HUES48 (cell line): ENCODE measurements at regions not wholly inside any gene's neighbourhood (a gene's known extent, or its start where the extent isn't known, plus 50 kb on each side); places are given as distances from the start of the nearest gene placed in this dataset.
"Not testable (repeated sequence)": the region's sequence is repeated elsewhere in the genome, so short reads cannot be mapped to it uniquely, and the experiment has no call there.

Source experiments
- H3K27ac ChIP-seq: one replicate; pipeline ENCODE4 v1.7.0; 2013; ENCODE audit warnings: low read depth, low read length, inconsistent platforms
- H3K27me3 ChIP-seq: 2 replicates; pipeline ENCODE4 v1.6.1; 2013; ENCODE audit warnings: mild to moderate bottlenecking, low read length; ENCODE audit not compliant: control insufficient read depth, insufficient read depth
- H3K36me3 ChIP-seq: 2 replicates; pipeline ENCODE4 v1.6.1; 2013; ENCODE audit warnings: low read length; ENCODE audit not compliant: control insufficient read depth, insufficient read depth
- H3K4me1 ChIP-seq: 2 replicates; pipeline ENCODE4 v1.6.1; 2013; ENCODE audit warnings: mild to moderate bottlenecking, low read length; ENCODE audit not compliant: control insufficient read depth, insufficient read depth
- H3K4me3 ChIP-seq: 2 replicates; pipeline ENCODE4 v1.5.1; 2013; ENCODE audit warnings: mild to moderate bottlenecking, low read depth, low read length
- H3K9ac ChIP-seq: 2 replicates; pipeline ENCODE4 v1.6.1; 2013; ENCODE audit warnings: mild to moderate bottlenecking, low read depth, low read length, moderate library complexity
- H3K9me3 ChIP-seq: 2 replicates; pipeline ENCODE4 v1.6.1; 2013; ENCODE audit warnings: low read length; ENCODE audit not compliant: control insufficient read depth, insufficient read depth

- no peaks in the 10 kb centered on the region for H3K4me1 ChIP-seq
- no peaks in the 10 kb centered on the region for H3K27me3 ChIP-seq
- no peaks in the 10 kb centered on the region for H3K36me3 ChIP-seq
These were observed 1702.9 kb upstream of the B3GALT2 start for GRCh38 chr1:194889310-194889709.

DNA sequence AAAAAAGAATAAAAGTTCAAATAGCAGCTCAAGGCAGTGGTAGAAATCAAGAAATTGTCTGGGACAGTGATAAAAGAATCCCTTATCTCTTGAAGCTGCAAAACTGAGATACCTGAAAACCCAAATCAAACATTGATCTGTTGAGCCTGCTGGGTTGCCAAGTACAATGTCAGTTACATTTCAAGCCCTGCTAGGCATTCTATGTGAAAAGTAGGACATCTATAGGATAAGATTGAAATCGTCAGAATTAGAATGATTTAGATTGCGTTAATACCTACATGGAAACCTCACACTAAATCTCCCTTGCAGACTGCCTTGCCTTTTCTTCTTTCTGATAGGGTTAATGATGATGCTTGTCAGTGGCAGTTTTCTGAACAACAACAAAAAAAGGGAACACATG is 1684.4 kb upstream of the B3GALT2 start:
- H3K9ac ChIP-seq, result no peak overlapping the region
- H3K27me3 ChIP-seq, result no peaks in the 10 kb centered on the region
- H3K36me3 ChIP-seq, result no peaks in the 10 kb centered on the region
- no peaks in the 10 kb centered on the region for H3K9me3 ChIP-seq
- no peaks in the 10 kb centered on the region for H3K4me1 ChIP-seq
- no peak overlapping the region for H3K4me3 ChIP-seq
- no peak overlapping the region for H3K27ac ChIP-seq

More at GRCh38 chr1:194889310-194889709, 1702.9 kb upstream of the B3GALT2 start:
- 0 out of 2 replicates have a peak, but pooled peaks cover 3% of the 10 kb centered on the region for H3K9me3 ChIP-seq
- no peak overlapping the region for H3K9ac ChIP-seq
- no peak overlapping the region for H3K27ac ChIP-seq
- H3K4me3 ChIP-seq, result no peak overlapping the region

GRCh38 chr1:194866153-194866552 is 1679.7 kb upstream of the B3GALT2 start:
- H3K4me1 ChIP-seq, result no peaks in the 10 kb centered on the region
- H3K4me3 ChIP-seq, result no peak overlapping the region

GRCh38 chr1:194865383-194865782 is 1679.0 kb upstream of the B3GALT2 start:
- H3K36me3 ChIP-seq, result no peaks in the 10 kb centered on the region
- H3K9me3 ChIP-seq, result no peaks in the 10 kb centered on the region
- no peak overlapping the region for H3K27ac ChIP-seq
- H3K4me3 ChIP-seq, result no peak overlapping the region
- H3K9ac ChIP-seq, result no peak overlapping the region
- H3K27me3 ChIP-seq, result no peaks in the 10 kb centered on the region
- no peaks in the 10 kb centered on the region for H3K4me1 ChIP-seq

More at GRCh38 chr1:194866153-194866552, 1679.7 kb upstream of the B3GALT2 start:
- Histone ChIP-seq H3K27me3 (no peaks in the 10 kb centered on the region), H3K27ac (no peak overlapping the region), H3K36me3 (no peaks in the 10 kb centered on the region), H3K9ac (no peak overlapping the region), H3K9me3 (no peaks in the 10 kb centered on the region)

- Histone ChIP-seq H3K36me3 (no peaks in the 10 kb centered on the region), H3K27me3 (no peaks in the 10 kb centered on the region), H3K4me3 (no peak overlapping the region), H3K27ac (no peak overlapping the region), H3K9ac (no peak overlapping the region), H3K9me3 (no peaks in the 10 kb centered on the region), H3K4me1 (no peaks in the 10 kb centered on the region)
These were observed 1675.7 kb upstream of the B3GALT2 start for GRCh38 chr1:194862129-194862528.

- no peak overlapping the region for H3K4me3 ChIP-seq
- no peaks in the 10 kb centered on the region for H3K9me3 ChIP-seq
- H3K36me3 ChIP-seq, result no peaks in the 10 kb centered on the region
- H3K4me1 ChIP-seq, result no peaks in the 10 kb centered on the region
- no peak overlapping the region for H3K27ac ChIP-seq
- H3K9ac ChIP-seq, result no peak overlapping the region
- no peaks in the 10 kb centered on the region for H3K27me3 ChIP-seq
These were observed 1674.1 kb upstream of the B3GALT2 start for GRCh38 chr1:194860248-194861201.

DNA sequence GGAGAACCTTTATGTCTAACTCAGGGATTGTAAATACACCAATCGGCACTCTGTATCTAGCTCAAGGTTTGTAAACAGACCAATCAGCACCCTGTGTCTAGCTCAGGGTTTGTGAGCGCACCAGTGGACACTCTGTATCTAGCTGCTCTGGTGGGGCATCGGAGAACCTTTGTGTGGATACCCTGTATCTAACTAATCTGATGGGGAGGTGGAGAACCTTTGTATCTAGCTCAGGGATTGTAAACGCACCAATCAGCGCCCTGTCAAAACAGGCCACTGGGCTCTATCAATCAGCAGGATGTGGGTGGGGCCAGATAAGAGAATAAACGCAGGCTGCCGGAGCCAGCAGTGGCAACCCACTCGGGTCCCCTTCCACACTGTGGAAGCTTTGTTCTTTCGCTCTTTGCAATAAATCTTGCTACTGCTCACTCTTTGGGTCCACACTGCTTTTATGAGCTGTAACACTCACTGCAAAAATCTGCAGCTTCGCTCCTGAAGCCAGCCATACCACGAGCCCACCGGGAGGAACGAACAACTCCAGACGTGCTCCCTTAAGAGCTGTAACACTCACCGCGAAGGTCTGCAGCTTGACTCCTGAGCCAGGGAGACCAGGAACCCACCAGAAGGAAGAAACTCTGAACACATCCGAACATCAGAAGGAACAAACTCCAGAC is 1673.2 kb upstream of the B3GALT2 start:
- H3K27ac ChIP-seq, H3K36me3 ChIP-seq, H3K27me3 ChIP-seq, H3K4me1 ChIP-seq, H3K9me3 ChIP-seq, H3K9ac ChIP-seq, H3K4me3 ChIP-seq: not testable (repeated sequence)

DNA sequence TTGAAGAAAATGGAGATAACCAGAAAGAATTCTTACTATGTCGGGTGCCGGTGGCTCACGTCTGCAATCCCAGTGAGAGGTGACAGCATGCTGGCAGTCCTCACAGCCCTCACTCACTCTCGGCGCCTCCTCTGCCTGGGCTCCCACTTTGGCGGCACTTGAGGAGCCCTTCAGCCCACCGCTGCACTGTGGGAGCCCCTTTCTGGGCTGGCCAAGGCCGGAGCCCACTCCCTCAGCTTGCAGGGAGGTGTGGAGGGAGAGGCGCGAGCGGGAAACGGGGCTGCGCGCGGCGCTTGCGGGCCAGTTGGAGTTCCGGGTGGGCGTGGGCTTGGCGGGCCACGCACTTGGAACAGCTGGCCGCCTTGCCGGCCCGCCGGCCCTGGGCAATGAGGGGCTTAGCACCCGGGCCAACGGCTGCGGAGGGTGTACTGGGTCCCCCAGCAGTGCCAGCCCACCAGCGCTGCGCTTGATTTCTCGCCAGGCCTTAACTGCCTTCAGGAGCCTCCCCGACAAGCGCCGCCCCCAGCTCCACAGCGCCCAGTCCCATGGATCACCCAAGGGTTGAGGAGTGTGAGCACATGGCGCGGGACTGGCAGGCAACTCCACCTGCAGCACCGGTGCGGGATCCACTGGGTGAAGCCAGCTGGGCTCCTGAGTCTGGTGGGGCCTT is 1672.5 kb upstream of the B3GALT2 start:
- not testable (repeated sequence) for H3K36me3 ChIP-seq, H3K9ac ChIP-seq, H3K27me3 ChIP-seq, H3K9me3 ChIP-seq, H3K4me3 ChIP-seq, H3K4me1 ChIP-seq, H3K27ac ChIP-seq

DNA sequence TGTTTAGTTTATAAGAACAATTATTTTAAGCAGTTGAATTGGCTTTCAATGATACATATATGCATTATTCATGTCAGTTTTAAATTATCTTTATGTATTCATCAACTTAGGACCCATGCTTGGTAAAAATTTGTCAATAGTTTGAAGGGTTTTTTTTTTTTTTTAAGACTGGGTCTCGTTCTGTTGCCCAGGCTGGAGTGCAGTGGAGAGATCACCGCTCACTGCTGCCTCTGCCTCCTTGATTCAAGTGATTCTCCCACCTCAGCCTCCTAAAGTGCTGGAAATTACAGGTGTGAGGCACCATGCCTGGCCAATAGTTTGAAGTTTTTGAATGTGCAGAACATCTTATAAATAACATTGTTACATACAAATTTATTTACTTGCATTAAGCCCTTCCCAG is 1671.0 kb upstream of the B3GALT2 start:
- H3K36me3 ChIP-seq, result no peaks in the 10 kb centered on the region

DNA sequence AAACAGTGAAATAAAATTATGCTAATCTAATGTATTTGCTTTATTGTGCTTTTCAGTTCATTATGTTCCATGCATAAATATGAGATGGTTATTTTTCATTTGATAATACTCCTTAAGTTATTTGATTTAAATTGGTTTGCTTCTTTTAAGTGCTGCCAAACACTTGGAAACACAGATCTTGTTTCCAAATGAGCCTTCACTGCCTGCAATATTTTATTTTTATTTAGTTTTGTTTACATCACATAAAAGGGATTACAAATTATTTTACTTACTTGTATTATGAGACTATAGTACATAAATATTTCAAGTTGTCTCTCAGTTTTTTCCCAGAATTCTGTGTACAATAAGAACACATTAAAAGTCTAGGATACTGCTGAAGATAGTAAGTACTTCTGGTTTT is 1662.4 kb upstream of the B3GALT2 start:
- no peaks in the 10 kb centered on the region for H3K27me3 ChIP-seq
- H3K4me1 ChIP-seq, result no peaks in the 10 kb centered on the region
- no peak overlapping the region for H3K4me3 ChIP-seq
- H3K27ac ChIP-seq, result no peak overlapping the region
- no peak overlapping the region for H3K9ac ChIP-seq
- no peaks in the 10 kb centered on the region for H3K9me3 ChIP-seq
- no peaks in the 10 kb centered on the region for H3K36me3 ChIP-seq

More for the DNA sequence above, 1671.0 kb upstream of the B3GALT2 start:
- Histone ChIP-seq H3K9ac (no peak overlapping the region), H3K9me3 (no peaks in the 10 kb centered on the region), H3K27ac (no peak overlapping the region), H3K4me1 (no peaks in the 10 kb centered on the region), H3K4me3 (no peak overlapping the region), H3K27me3 (no peaks in the 10 kb centered on the region)

DNA sequence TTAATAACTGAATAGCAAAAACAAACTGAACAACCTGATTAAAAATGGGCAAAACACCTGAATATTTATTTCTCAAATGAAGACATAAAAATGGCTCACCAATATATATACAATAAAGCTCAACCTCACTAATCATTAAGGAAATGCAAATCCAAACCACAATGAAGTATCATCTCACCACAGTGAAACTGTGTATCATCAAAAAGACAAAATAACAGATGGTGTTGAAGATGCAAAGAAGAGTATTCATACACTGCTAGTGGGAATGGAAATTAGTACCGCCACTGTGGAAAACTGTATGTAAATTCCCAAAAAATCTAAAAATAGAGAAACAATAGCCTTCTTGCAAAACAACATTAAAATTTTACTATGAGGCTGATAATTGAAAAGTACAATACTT is 1660.1 kb upstream of the B3GALT2 start:
- Histone ChIP-seq H3K27ac (no peak overlapping the region), H3K4me1 (no peaks in the 10 kb centered on the region), H3K9ac (no peak overlapping the region), H3K27me3 (no peaks in the 10 kb centered on the region), H3K36me3 (no peaks in the 10 kb centered on the region), H3K4me3 (no peak overlapping the region), H3K9me3 (no peaks in the 10 kb centered on the region)
